ENCODE measurements at regions not wholly inside any gene's neighbourhood (a gene's known extent, or its start where the extent isn't known, plus 50 kb on each side); places are given as distances from the start of the nearest gene placed in this dataset.

DNA sequence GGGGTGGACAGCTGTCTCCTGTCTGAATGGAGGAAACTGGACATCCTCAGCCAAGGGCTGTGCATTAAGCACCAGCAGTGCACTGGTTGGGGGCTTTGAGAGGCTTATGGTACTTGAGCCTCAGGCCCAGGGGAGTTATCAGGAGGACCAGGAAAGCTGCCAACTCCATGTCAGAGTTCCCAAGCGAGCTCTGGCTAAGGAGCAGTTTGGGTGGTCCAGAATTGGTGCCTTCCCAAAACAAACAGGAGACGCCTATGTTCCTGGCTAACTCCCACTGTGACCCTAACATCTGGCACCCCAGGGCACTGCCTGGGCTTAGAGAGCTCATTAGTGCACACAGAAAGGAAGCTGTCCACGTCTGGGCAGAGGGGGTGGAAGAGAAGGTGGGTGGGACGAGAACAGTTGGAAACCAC is 408.6 kb upstream of the NPVF start:
- TF ChIP-seq, protein P1, sequence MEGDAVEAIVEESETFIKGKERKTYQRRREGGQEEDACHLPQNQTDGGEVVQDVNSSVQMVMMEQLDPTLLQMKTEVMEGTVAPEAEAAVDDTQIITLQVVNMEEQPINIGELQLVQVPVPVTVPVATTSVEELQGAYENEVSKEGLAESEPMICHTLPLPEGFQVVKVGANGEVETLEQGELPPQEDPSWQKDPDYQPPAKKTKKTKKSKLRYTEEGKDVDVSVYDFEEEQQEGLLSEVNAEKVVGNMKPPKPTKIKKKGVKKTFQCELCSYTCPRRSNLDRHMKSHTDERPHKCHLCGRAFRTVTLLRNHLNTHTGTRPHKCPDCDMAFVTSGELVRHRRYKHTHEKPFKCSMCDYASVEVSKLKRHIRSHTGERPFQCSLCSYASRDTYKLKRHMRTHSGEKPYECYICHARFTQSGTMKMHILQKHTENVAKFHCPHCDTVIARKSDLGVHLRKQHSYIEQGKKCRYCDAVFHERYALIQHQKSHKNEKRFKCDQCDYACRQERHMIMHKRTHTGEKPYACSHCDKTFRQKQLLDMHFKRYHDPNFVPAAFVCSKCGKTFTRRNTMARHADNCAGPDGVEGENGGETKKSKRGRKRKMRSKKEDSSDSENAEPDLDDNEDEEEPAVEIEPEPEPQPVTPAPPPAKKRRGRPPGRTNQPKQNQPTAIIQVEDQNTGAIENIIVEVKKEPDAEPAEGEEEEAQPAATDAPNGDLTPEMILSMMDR (conservative IDR thresholded peaks at IDR 0.05 in 1 of 2, IDR thresholded peaks at IDR 0.05 in 1 of 2; ENCODE audit: low read depth in 1 of 2, low read length in 2 of 2), result no peak
- no peak for TF ChIP-seq EZH2 (IDR thresholded peaks at IDR 0.05; ENCODE audit: low read length, missing control alignments)
